Motor neuron (in vitro differentiated cells): ENCODE measurements at regions not wholly inside any gene's neighbourhood (a gene's known extent, or its start where the extent isn't known, plus 50 kb on each side); places are given as distances from the start of the nearest gene placed in this dataset.
"Not testable (repeated sequence)": the region's sequence is repeated elsewhere in the genome, so short reads cannot be mapped to it uniquely, and the experiment has no call there.

Source experiments
- ATAC-seq, 8 experiments: fragments of 200-7000 bp; cut with Tn5 transposase; replicated peaks in 6 of 8; 2 replicates each; pipeline ENCODE4 v1.8.0; 2021; ENCODE audit warnings: mild to moderate bottlenecking in 8 of 8, moderate library complexity in 8 of 8
- H3K27ac ChIP-seq, 2 donors: fragments of 250-450 bp; sonication (Bioruptor Pico); 2 replicates each; pipeline ENCODE4 v1.9.0; 2021; ENCODE audit warnings: antibody characterized with exemption in 2 of 2, mild to moderate bottlenecking in 2 of 2, moderate library complexity in 1 of 2
- H3K4me1 ChIP-seq, 2 donors: fragments of 250-450 bp; sonication (Bioruptor Pico); replicated peaks in 1 of 2; 2 replicates each; pipeline ENCODE4 v1.6.1; 2021; ENCODE audit warnings: antibody characterized with exemption in 2 of 2, mild to moderate bottlenecking in 2 of 2, moderate library complexity in 1 of 2
- H3K4me3 ChIP-seq, 5 donors: fragments of 250-450 bp; sonication (Bioruptor Pico); 2 replicates each; pipeline ENCODE4 v1.9.0; 2021; ENCODE audit warnings: antibody characterized with exemption in 5 of 5, mild to moderate bottlenecking in 5 of 5, moderate library complexity in 4 of 5
- WGBS, 10 experiments: fragments of 450-650 bp; shearing (Covaris generic); methylation state at CpG; one replicate each; pipeline ENCODE4 v1.0.0; 2022; 5-methylcytosine and 5-hydroxymethylcytosine counted together
- in situ Hi-C, 9 experiments: fragments of 400-800 bp; cut with MboI; loops; one replicate each; pipeline ENCODE4 v1.15.0; 2021; ENCODE audit warnings: low sequenced_read_pairs in 9 of 9, low pct_unique_long_range_greater_than_20kb in 2 of 9; ENCODE audit not compliant: unreplicated experiment in 9 of 9

GRCh38 chr6:66508433-66508832 lies 801.4 kb upstream of the EYS start:
- 0 to 100% (median 72%) methylated on average over 1 to 3 of the region's 3 CpGs for WGBS, 10 experiments
- no peak overlapping the region for H3K27ac ChIP-seq
- in situ Hi-C loops, result no loop called here
- no peak overlapping the region for H3K4me3 ChIP-seq
- ATAC-seq, result peak in 1 of 8 experiments; percentile 29
- H3K4me1 ChIP-seq, result peaks cover 0 to 3% of the 10 kb centered on the region in 2 donors

- in situ Hi-C loops, result no loop called here
- WGBS, 10 experiments, result 0 to 100% (median 72%) methylated on average over 1 to 2 of the region's 2 CpGs; no CpG with 5 or more reads in 3 of the 10 experiments
- Histone ChIP-seq H3K27ac (no peak overlapping the region), H3K4me1 (no peaks in the 10 kb centered on the region), H3K4me3 (no peak overlapping the region)
- no peak for ATAC-seq
These were observed 792.8 kb upstream of the EYS start for GRCh38 chr6:66499851-66500250.

GRCh38 chr6:66496659-66497058 lies 789.6 kb upstream of the EYS start:
- Histone ChIP-seq H3K4me3 (no peak overlapping the region), H3K27ac (no peak overlapping the region), H3K4me1 (no peaks in the 10 kb centered on the region)
- peak in 2 of 8 experiments; percentile 40 to 50 for ATAC-seq
- in situ Hi-C loops, result no loop called here
- WGBS, 10 experiments, result 0 to 70% (median 15%) methylated on average over 1 to 2 of the region's 2 CpGs; no CpG with 5 or more reads in 2 of the 10 experiments

- H3K4me1 ChIP-seq, H3K27ac ChIP-seq, H3K4me3 ChIP-seq, in situ Hi-C loops, ATAC-seq: not testable (repeated sequence)
- WGBS, 10 experiments, result 50 to 100% (median 100%) methylated on average over 1 of the region's 2 CpGs; no CpG with 5 or more reads in 3 of the 10 experiments
These were observed 787.6 kb upstream of the EYS start for GRCh38 chr6:66494643-66495042.

- H3K4me1 ChIP-seq, result no peaks in the 10 kb centered on the region
- no peak overlapping the region for H3K4me3 ChIP-seq
- in situ Hi-C loops, result no loop called here
- 4 to 100% (median 78%) methylated on average over 3 to 5 of the region's 9 CpGs; no CpG with 5 or more reads in 6 of the 10 experiments for WGBS, 10 experiments
- H3K27ac ChIP-seq, result no peak overlapping the region
- no peak for ATAC-seq
These were observed 782.4 kb upstream of the EYS start for GRCh38 chr6:66489269-66489987.

GRCh38 chr6:66481216-66481615 lies 774.2 kb upstream of the EYS start:
- H3K4me1 ChIP-seq, result no peaks in the 10 kb centered on the region

GRCh38 chr6:66478705-66479104 lies 771.7 kb upstream of the EYS start:
- no peak overlapping the region for H3K27ac ChIP-seq
- H3K4me1 ChIP-seq, result no peaks in the 10 kb centered on the region
- WGBS, 10 experiments, result 7 to 100% (median 86%) methylated on average over 2 to 6 of the region's 6 CpGs; no CpG with 5 or more reads in 1 of the 10 experiments
- in situ Hi-C loops, result no loop called here
- ATAC-seq, result no peak
- H3K4me3 ChIP-seq, result no peak overlapping the region

More at GRCh38 chr6:66481216-66481615, 774.2 kb upstream of the EYS start:
- 20 to 100% (median 75%) methylated on average over 1 to 5 of the region's 8 CpGs; no CpG with 5 or more reads in 2 of the 10 experiments for WGBS, 10 experiments
- in situ Hi-C loops, result no loop called here
- no peak overlapping the region for H3K27ac ChIP-seq
- no peak for ATAC-seq
- no peak overlapping the region for H3K4me3 ChIP-seq

- H3K4me3 ChIP-seq, result no peak overlapping the region
- in situ Hi-C loops, result no loop called here
- no peaks in the 10 kb centered on the region for H3K4me1 ChIP-seq
- ATAC-seq, result peak in 1 of 8 experiments; percentile 58
- H3K27ac ChIP-seq, result no peak overlapping the region
- 19 to 95% (median 60%) methylated on average over 2 to 5 of the region's 5 CpGs for WGBS, 10 experiments
These were observed 728.3 kb upstream of the EYS start for GRCh38 chr6:66435321-66435720.

- no peak for ATAC-seq
These were observed 722.2 kb upstream of the EYS start for GRCh38 chr6:66429210-66429609.

GRCh38 chr6:66423047-66423446 lies 716.0 kb upstream of the EYS start:
- in situ Hi-C loops, result no loop called here
- Histone ChIP-seq H3K27ac (no peak overlapping the region), H3K4me1 (no peaks in the 10 kb centered on the region), H3K4me3 (no peak overlapping the region)
- no peak for ATAC-seq

More at GRCh38 chr6:66429210-66429609, 722.2 kb upstream of the EYS start:
- in situ Hi-C loops, result no loop called here
- Histone ChIP-seq H3K27ac (no peak overlapping the region), H3K4me3 (no peak overlapping the region), H3K4me1 (no peaks in the 10 kb centered on the region)
- WGBS, 10 experiments, result 0 to 90% (median 56%) methylated on average over 1 to 2 of the region's 2 CpGs; no CpG with 5 or more reads in 1 of the 10 experiments

- Histone ChIP-seq H3K4me1 (no peaks in the 10 kb centered on the region), H3K27ac (no peak overlapping the region), H3K4me3 (no peak overlapping the region)
- in situ Hi-C loops, result no loop called here
- 8 to 60% (median 48%) methylated on average over 1 to 3 of the region's 3 CpGs; no CpG with 5 or more reads in 1 of the 10 experiments for WGBS, 10 experiments
- ATAC-seq, result no peak
These were observed 714.5 kb upstream of the EYS start for GRCh38 chr6:66421570-66421969.

GRCh38 chr6:66418906-66419305 lies 711.9 kb upstream of the EYS start:
- 26 to 90% (median 75%) methylated on average over 1 to 2 of the region's 2 CpGs; no CpG with 5 or more reads in 5 of the 10 experiments for WGBS, 10 experiments
- in situ Hi-C loops, result no loop called here
- no peaks in the 10 kb centered on the region for H3K4me1 ChIP-seq
- no peak for ATAC-seq
- no peak overlapping the region for H3K27ac ChIP-seq
- no peak overlapping the region for H3K4me3 ChIP-seq

- no peak for ATAC-seq
- Histone ChIP-seq H3K4me1 (peaks cover 2 to 6% of the 10 kb centered on the region in 2 donors), H3K4me3 (no peak overlapping the region), H3K27ac (no peak overlapping the region)
- in situ Hi-C loops, result no loop called here
These were observed 696.9 kb upstream of the EYS start for GRCh38 chr6:66403966-66404365.

GRCh38 chr6:66402873-66403272 lies 695.8 kb upstream of the EYS start:
- no peak overlapping the region for H3K27ac ChIP-seq
- in situ Hi-C loops, result no loop called here
- 0 to 80% (median 20%) methylated on average over 1 of the region's 1 CpG; no CpG with 5 or more reads in 2 of the 10 experiments for WGBS, 10 experiments
- no peak overlapping the region for H3K4me3 ChIP-seq
- ATAC-seq, result peak in 3 of 8 experiments; percentile 32 to 62 (median 56)
- H3K4me1 ChIP-seq, result peaks cover 2 to 6% of the 10 kb centered on the region in 2 donors
